Stimulated activated naive CD8-positive, alpha-beta T cell treated with anti-CD3 and anti-CD28 coated beads, Interleukin-15, Interleukin-2, amounts not matched to agents 100 U/mL and 50 U/mL, for 24 hours (primary cell): ENCODE measurements at regions not wholly inside any gene's neighbourhood (a gene's known extent, or its start where the extent isn't known, plus 50 kb on each side); places are given as distances from the start of the nearest gene placed in this dataset.
"Not testable (repeated sequence)": the region's sequence is repeated elsewhere in the genome, so short reads cannot be mapped to it uniquely, and the experiment has no call there.

Source experiments
- ATAC-seq: fragments of 150-1000 bp; cut with Tn5 transposase; one replicate; pipeline ENCODE4 v1.10.0; 2021
- DNase-seq: peaks from one replicate; pipeline ENCODE4 v3.0.0; 2021

GRCh38 chr6:115270953-115271352, 789.7 kb downstream of the FRK start:
- DNase-seq (no peak), ATAC-seq (no peak)

- ATAC-seq (no peak), DNase-seq (no peak)
Observed at GRCh38 chr6:115241373-115241772, 819.3 kb downstream of the FRK start.

- ATAC-seq (no peak), DNase-seq (no peak)
Observed at GRCh38 chr6:115221198-115221597, 839.5 kb downstream of the FRK start.

GRCh38 chr6:115220551-115221159, 840.0 kb downstream of the FRK start:
- ATAC-seq (no peak), DNase-seq (no peak)

GRCh38 chr6:115219645-115220044, 841.0 kb downstream of the FRK start:
- no peak for ATAC-seq
- no peak for DNase-seq

GRCh38 chr6:115216835-115217234, 843.9 kb downstream of the FRK start:
- DNase-seq, result no peak
- ATAC-seq, result no peak

- ATAC-seq, result no peak
Observed at GRCh38 chr6:115214283-115214682, 846.4 kb downstream of the FRK start.

GRCh38 chr6:115203381-115203780, 857.3 kb downstream of the FRK start:
- ATAC-seq, result no peak

More at GRCh38 chr6:115214283-115214682, 846.4 kb downstream of the FRK start:
- DNase-seq, result no peak

GRCh38 chr6:115194981-115195638, 852.3 kb upstream of the HS3ST5 start:
- no peak for ATAC-seq
- no peak for DNase-seq

More at GRCh38 chr6:115203381-115203780, 857.3 kb downstream of the FRK start:
- DNase-seq, result no peak

- DNase-seq, result no peak
- no peak for ATAC-seq
Observed at GRCh38 chr6:115191989-115192388, 849.2 kb upstream of the HS3ST5 start.

GRCh38 chr6:115190534-115190933, 847.7 kb upstream of the HS3ST5 start:
- ATAC-seq (no peak), DNase-seq (no peak)

- DNase-seq, ATAC-seq: not testable (repeated sequence)
Observed at GRCh38 chr6:115175456-115175855, 832.6 kb upstream of the HS3ST5 start.

- ATAC-seq, DNase-seq: not testable (repeated sequence)
Observed at GRCh38 chr6:115165912-115166311, 823.1 kb upstream of the HS3ST5 start.

GRCh38 chr6:115159733-115160132, 816.9 kb upstream of the HS3ST5 start:
- DNase-seq (no peak), ATAC-seq (no peak)

- DNase-seq (no peak), ATAC-seq (no peak)
Observed at GRCh38 chr6:115137910-115138309, 795.1 kb upstream of the HS3ST5 start.

- DNase-seq, result no peak
- ATAC-seq, result no peak
Observed at GRCh38 chr6:115133790-115134189, 791.0 kb upstream of the HS3ST5 start.

- DNase-seq (no peak), ATAC-seq (no peak)
Observed at GRCh38 chr6:115131709-115132490, 789.1 kb upstream of the HS3ST5 start.

GRCh38 chr6:115121513-115121912, 778.7 kb upstream of the HS3ST5 start:
- ATAC-seq, DNase-seq: not testable (repeated sequence)

- DNase-seq (no peak), ATAC-seq (no peak)
Observed at GRCh38 chr6:115120391-115120790, 777.6 kb upstream of the HS3ST5 start.

- DNase-seq (no peak), ATAC-seq (no peak)
Observed at GRCh38 chr6:115091461-115091860, 748.6 kb upstream of the HS3ST5 start.

GRCh38 chr6:115078555-115078954, 735.7 kb upstream of the HS3ST5 start:
- no peak for DNase-seq
- ATAC-seq, result no peak

- no peak for DNase-seq
- ATAC-seq, result no peak
Observed at GRCh38 chr6:115071962-115072361, 729.1 kb upstream of the HS3ST5 start.
